ENCODE measurements at regions not wholly inside any gene's neighbourhood (a gene's known extent, or its start where the extent isn't known, plus 50 kb on each side); places are given as distances from the start of the nearest gene placed in this dataset.

- peak; percentile 72 for DNase-seq
Observed at GRCh38 chr3:187935623-187936156, 190.4 kb upstream of the BCL6 start.

GRCh38 chr3:187936676-187937075, 191.4 kb upstream of the BCL6 start:
- no peak for DNase-seq

GRCh38 chr3:187939891-187940290, 194.6 kb upstream of the BCL6 start:
- DNase-seq, result no peak

- no peak for DNase-seq
Observed at GRCh38 chr3:187941135-187941847, 196.0 kb upstream of the BCL6 start.

GRCh38 chr3:187941848-187942194, 196.6 kb upstream of the BCL6 start:
- no peak for DNase-seq

- DNase-seq, result no peak
Observed at GRCh38 chr3:187942658-187943241, 197.5 kb upstream of the BCL6 start.

- no peak for DNase-seq
Observed at GRCh38 chr3:187943677-187944389, 198.6 kb upstream of the BCL6 start.

- no peak for DNase-seq
Observed at GRCh38 chr3:187944390-187945179, 199.3 kb upstream of the BCL6 start.

GRCh38 chr3:187945374-187945773, 200.1 kb upstream of the BCL6 start:
- DNase-seq, result no peak

GRCh38 chr3:187946163-187946691, 201.0 kb upstream of the BCL6 start:
- DNase-seq, result no peak

GRCh38 chr3:187946981-187947380, 201.7 kb upstream of the BCL6 start:
- no peak for DNase-seq

GRCh38 chr3:187947927-187948682, 202.8 kb upstream of the BCL6 start:
- no peak for DNase-seq

- no peak for DNase-seq
Observed at GRCh38 chr3:187949093-187949820, 204.0 kb upstream of the BCL6 start.

- no peak for DNase-seq
Observed at GRCh38 chr3:187950671-187951070, 203.3 kb upstream of the LPP start.

GRCh38 chr3:187951452-187952190, 202.3 kb upstream of the LPP start:
- DNase-seq, result no peak

- DNase-seq, result no peak
Observed at GRCh38 chr3:187952849-187953248, 201.1 kb upstream of the LPP start.

GRCh38 chr3:187954516-187954872, 199.5 kb upstream of the LPP start:
- no peak for DNase-seq

GRCh38 chr3:187954873-187955586, 198.9 kb upstream of the LPP start:
- no peak for DNase-seq

GRCh38 chr3:187955587-187955952, 198.4 kb upstream of the LPP start:
- DNase-seq, result no peak

GRCh38 chr3:187957165-187957581, 196.8 kb upstream of the LPP start:
- no peak for DNase-seq

All from activated CD8-positive, alpha-beta memory T cell treated with anti-CD3 and anti-CD28 coated beads for 24 hours (primary cell).